IMR-90 (cell line): ENCODE measurements at regions not wholly inside any gene's neighbourhood (a gene's known extent, or its start where the extent isn't known, plus 50 kb on each side); places are given as distances from the start of the nearest gene placed in this dataset.

Experiments
- ATAC-seq: fragments of 200-7000 bp; cut with Tn5 transposase; 2 replicates; pipeline ENCODE4 v1.9.1; 2020; ENCODE audit warnings: low read depth, mild to moderate bottlenecking, moderate library complexity
- BruUV-seq: library from RNA; stranded (reverse); fragments of 400-500 nt; replicated peaks from 2 replicates; lab custom pipeline; 2021; lab: Mats Ljungman, UMichigan
- CTCF ChIA-PET: fragments of 300-600 bp; formaldehyde crosslinking; extraction: SDS; loops from one replicate; lab custom pipeline; 2021; ENCODE audit warnings: antibody characterized with exemption; lab: Yijun Ruan, JAX
- POLR2A ChIA-PET: fragments of 300-600 bp; sonication (Branson Sonifier 250); formaldehyde crosslinking; loops from one replicate; lab custom pipeline; 2022; ENCODE audit warnings: antibody characterized with exemption; ENCODE audit not compliant: unreplicated experiment; lab: Charles Lee
- DNase-seq: peaks from one replicate; pipeline ENCODE4 v3.0.0; 2013
- H2AFZ ChIP-seq: replicated peaks from 2 replicates; pipeline ENCODE3; 2013; ENCODE audit warnings: low read length, mild to moderate bottlenecking; ENCODE audit not compliant: poor library complexity
- H2AK5ac ChIP-seq: 2 replicates; pipeline ENCODE4 v1.6.1; 2013; ENCODE audit warnings: low read depth, low read length, inconsistent platforms
- H2AK9ac ChIP-seq: replicated peaks from 2 replicates; pipeline ENCODE3; 2013; ENCODE audit warnings: mild to moderate bottlenecking, low read depth, low read length, moderate library complexity; ENCODE audit not compliant: poor library complexity
- H2BK120ac ChIP-seq: 2 replicates; pipeline ENCODE4 v1.6.1; 2013; ENCODE audit warnings: low read depth, low read length, inconsistent platforms
- H2BK15ac ChIP-seq: 3 replicates; pipeline ENCODE4 v1.6.1; 2013; ENCODE audit warnings: low read depth, low read length, inconsistent platforms
- H2BK20ac ChIP-seq: 2 replicates; pipeline ENCODE4 v1.6.1; 2013; ENCODE audit warnings: low read depth, mild to moderate bottlenecking, inconsistent platforms, low read length, moderate library complexity
- H2BK5ac ChIP-seq: 2 replicates; pipeline ENCODE4 v1.6.1; 2013; ENCODE audit warnings: mild to moderate bottlenecking, low read depth, low read length, inconsistent platforms; ENCODE audit not compliant: poor library complexity, severe bottlenecking
- H3K14ac ChIP-seq: replicated peaks from 2 replicates; pipeline ENCODE4 v1.6.1; 2013; ENCODE audit warnings: low read depth, low read length, inconsistent platforms
- H3K18ac ChIP-seq: 2 replicates; pipeline ENCODE4 v1.6.1; 2013; ENCODE audit warnings: low read depth, low read length, control low read depth
- H3K23ac ChIP-seq: 2 replicates; pipeline ENCODE4 v1.6.1; 2013; ENCODE audit warnings: low read depth, low read length, inconsistent platforms
- H3K27ac ChIP-seq: 2 replicates; pipeline ENCODE4 v1.5.1; 2013; ENCODE audit warnings: mild to moderate bottlenecking, control low read depth, low read length; ENCODE audit not compliant: insufficient read depth
- H3K27me3 ChIP-seq: 2 replicates; pipeline ENCODE4 v1.6.1; 2013; ENCODE audit warnings: low read length; ENCODE audit not compliant: control insufficient read depth, insufficient read depth
- H3K36me3 ChIP-seq: 2 replicates; pipeline ENCODE4 v1.6.1; 2013; ENCODE audit warnings: low read length, mixed read lengths; ENCODE audit not compliant: control insufficient read depth, insufficient read depth
- H3K4ac ChIP-seq: 2 replicates; pipeline ENCODE4 v1.6.1; 2013; ENCODE audit warnings: low read depth, low read length, inconsistent platforms
- H3K4me1 ChIP-seq: 2 replicates; pipeline ENCODE4 v1.6.1; 2013; ENCODE audit warnings: low read length, mixed read lengths; ENCODE audit not compliant: control insufficient read depth, insufficient read depth
- H3K4me2 ChIP-seq: 2 replicates; pipeline ENCODE4 v1.6.1; 2013; ENCODE audit warnings: low read depth, mild to moderate bottlenecking, control low read depth, low read length, moderate library complexity
- H3K4me3 ChIP-seq: 2 replicates; pipeline ENCODE4 v1.5.1; 2013; ENCODE audit warnings: low read depth, mild to moderate bottlenecking, control low read depth, low read length, moderate library complexity; ENCODE audit not compliant: insufficient read depth
- H3K56ac ChIP-seq: 2 replicates; pipeline ENCODE4 v1.6.1; 2013; ENCODE audit warnings: low read length, inconsistent platforms; ENCODE audit not compliant: insufficient read depth; ENCODE audit errors: extremely low read depth
- H3K79me1 ChIP-seq, 2 experiments: 2 replicates each; pipeline ENCODE4 v1.6.1; 2013; ENCODE audit warnings: low read length in 2 of 2, inconsistent platforms in 1 of 2, low read depth in 1 of 2
- H3K9ac ChIP-seq: 2 replicates; pipeline ENCODE4 v1.6.1; 2013; ENCODE audit warnings: low read depth, low read length, control low read depth
- H3K9me1 ChIP-seq: 2 replicates; pipeline ENCODE4 v1.6.1; 2013; ENCODE audit warnings: low read length, inconsistent platforms; ENCODE audit not compliant: insufficient read depth
- H3K9me3 ChIP-seq: 2 replicates; pipeline ENCODE4 v1.6.1; 2013; ENCODE audit warnings: low read length; ENCODE audit not compliant: control insufficient read depth, insufficient read depth
- H4K20me1 ChIP-seq: 2 replicates; pipeline ENCODE4 v1.6.1; 2013; ENCODE audit warnings: low read length, inconsistent platforms; ENCODE audit not compliant: insufficient read depth
- H4K5ac ChIP-seq: 2 replicates; pipeline ENCODE4 v1.6.1; 2013; ENCODE audit warnings: mild to moderate bottlenecking, low read depth, low read length, control low read depth
- H4K8ac ChIP-seq, 2 experiments: 2 replicates each; pipeline ENCODE4 v1.6.1; 2013; ENCODE audit warnings: low read depth in 2 of 2, low read length in 2 of 2, control low read depth in 1 of 2, inconsistent platforms in 1 of 2
- H4K91ac ChIP-seq: 2 replicates; pipeline ENCODE4 v1.6.1; 2013; ENCODE audit warnings: low read depth, low read length, inconsistent platforms; ENCODE audit not compliant: insufficient read depth
- BHLHE40 ChIP-seq: fragments of 150-350 bp; IDR thresholded peaks from 2 replicates; pipeline ENCODE4 v1.6.1; 2016; ENCODE audit warnings: mild to moderate bottlenecking, low read depth, low read length
- FOS ChIP-seq: fragments of 150-350 bp; IDR thresholded peaks from 2 replicates; pipeline ENCODE4 v1.6.1; 2016; ENCODE audit warnings: low read depth, low read length
- MAZ ChIP-seq: IDR thresholded peaks from 2 replicates; pipeline ENCODE4 v1.6.1; 2012; ENCODE audit warnings: low read depth, mild to moderate bottlenecking, low read length, improper control_type of control experiment, moderate library complexity, borderline replicate concordance
- MXI1 ChIP-seq: IDR thresholded peaks from 2 replicates; pipeline ENCODE4 v1.6.1; 2012; ENCODE audit warnings: low read depth, mild to moderate bottlenecking, low read length, moderate library complexity, borderline replicate concordance
- NFE2L2 ChIP-seq: fragments of 150-350 bp; IDR thresholded peaks from 2 replicates; pipeline ENCODE4 v1.6.1; 2016; ENCODE audit warnings: low read depth, mild to moderate bottlenecking, low read length
- POLR2A ChIP-seq: IDR thresholded peaks from 2 replicates; pipeline ENCODE4 v1.6.1; 2012; ENCODE audit warnings: mild to moderate bottlenecking, low read depth, low read length
- RAD21 ChIP-seq: IDR thresholded peaks from 2 replicates; pipeline ENCODE4 v1.6.1; 2012; ENCODE audit warnings: low read length, improper control_type of control experiment
- dilution Hi-C: fragments of 300-500 bp; cut with HindIII; formaldehyde crosslinking; loops from one replicate; pipeline ENCODE4 v1.14.3; 2018; ENCODE audit warnings: low sequenced_read_pairs; ENCODE audit not compliant: unreplicated experiment
- in situ Hi-C: fragments of 300-500 bp; cut with MboI; formaldehyde crosslinking; loops from 3 replicates; pipeline ENCODE4 v1.14.3; 2019; ENCODE audit warnings: low sequenced_read_pairs, inconsistent platforms, mixed read lengths
- intact Hi-C: fragments of 100-400 bp; cut with micrococcal nuclease; formaldehyde crosslinking; loops from 2 replicates; pipeline ENCODE4 v1.10.0; 2022
- TF ChIP-seq, protein P1 (sequence below): fragments of 150-350 bp; IDR thresholded peaks from 2 replicates; pipeline ENCODE4 v1.6.1; 2017; ENCODE audit warnings: mild to moderate bottlenecking, antibody characterized with exemption, low read length, low read depth
- TF ChIP-seq, protein P2 (sequence below): fragments of 150-350 bp; IDR thresholded peaks from 2 replicates; pipeline ENCODE4 v1.6.1; 2016; ENCODE audit warnings: low read depth, mild to moderate bottlenecking, low read length, moderate library complexity, borderline replicate concordance

DNA sequence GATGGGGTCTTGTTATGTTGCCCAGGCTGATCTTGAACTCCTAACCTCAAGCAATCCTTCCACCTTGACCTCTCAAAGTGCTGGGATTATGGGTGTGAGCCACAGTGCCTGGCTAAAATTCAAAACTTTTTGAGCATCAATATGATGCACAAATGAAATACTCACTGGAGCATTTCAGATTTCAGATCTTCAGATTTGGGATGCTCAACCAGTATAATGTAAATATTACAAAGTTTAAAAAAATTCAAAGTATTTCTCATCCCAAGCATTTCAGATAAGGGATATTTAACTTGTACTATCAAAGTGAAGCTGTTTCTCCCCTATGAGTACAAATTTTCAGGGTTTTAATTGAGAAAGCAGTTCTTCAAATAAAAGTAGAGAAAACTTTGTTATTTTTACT lies 164.1 kb upstream of the CCDC68 start:
- CTCF ChIA-PET: interaction anchor here (1.2 kb wide), 1 partner anchor 9 kb away, joined by 3 read pairs; no protein-coding TSS in a partner anchor
- POLR2A ChIA-PET: no interaction called here
- dilution Hi-C loops: no loop called here

More for the DNA sequence above, 164.1 kb upstream of the CCDC68 start:
- TF ChIP-seq MXI1 (no peak), MAZ (no peak), FOS (no peak), RAD21 (no peak), NFE2L2 (no peak), BHLHE40 (no peak), POLR2A (no peak)
- TF ChIP-seq, protein P1, sequence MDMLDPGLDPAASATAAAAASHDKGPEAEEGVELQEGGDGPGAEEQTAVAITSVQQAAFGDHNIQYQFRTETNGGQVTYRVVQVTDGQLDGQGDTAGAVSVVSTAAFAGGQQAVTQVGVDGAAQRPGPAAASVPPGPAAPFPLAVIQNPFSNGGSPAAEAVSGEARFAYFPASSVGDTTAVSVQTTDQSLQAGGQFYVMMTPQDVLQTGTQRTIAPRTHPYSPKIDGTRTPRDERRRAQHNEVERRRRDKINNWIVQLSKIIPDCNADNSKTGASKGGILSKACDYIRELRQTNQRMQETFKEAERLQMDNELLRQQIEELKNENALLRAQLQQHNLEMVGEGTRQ: no peak
- TF ChIP-seq, protein P2, sequence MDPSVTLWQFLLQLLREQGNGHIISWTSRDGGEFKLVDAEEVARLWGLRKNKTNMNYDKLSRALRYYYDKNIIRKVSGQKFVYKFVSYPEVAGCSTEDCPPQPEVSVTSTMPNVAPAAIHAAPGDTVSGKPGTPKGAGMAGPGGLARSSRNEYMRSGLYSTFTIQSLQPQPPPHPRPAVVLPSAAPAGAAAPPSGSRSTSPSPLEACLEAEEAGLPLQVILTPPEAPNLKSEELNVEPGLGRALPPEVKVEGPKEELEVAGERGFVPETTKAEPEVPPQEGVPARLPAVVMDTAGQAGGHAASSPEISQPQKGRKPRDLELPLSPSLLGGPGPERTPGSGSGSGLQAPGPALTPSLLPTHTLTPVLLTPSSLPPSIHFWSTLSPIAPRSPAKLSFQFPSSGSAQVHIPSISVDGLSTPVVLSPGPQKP: no peak
- Histone ChIP-seq H3K56ac (no peak overlapping the region), H3K14ac (no peak overlapping the region), H3K4me2 (no peak overlapping the region), H3K9ac (no peak overlapping the region), H4K5ac (no peak overlapping the region), H3K79me1 (no peaks in the 10 kb centered on the region), H2BK15ac (no peak overlapping the region; the same call in 2 of the 3 replicates), H2BK120ac (no peak overlapping the region), H4K91ac (no peak overlapping the region), H3K9me3 (no peaks in the 10 kb centered on the region), H3K18ac (no peak overlapping the region), H3K9me1 (no peaks in the 10 kb centered on the region), H3K4me3 (no peak overlapping the region), H4K20me1 (no peaks in the 10 kb centered on the region), H3K4ac (no peak overlapping the region), H3K27ac (no peak overlapping the region), H2AK5ac (no peak overlapping the region), H2AFZ (no peak overlapping the region), H4K8ac (no peak overlapping the region), H3K23ac (no peak overlapping the region), H3K4me1 (no peaks in the 10 kb centered on the region), H3K27me3 (peaks cover under 1% of the 10 kb centered on the region; the same call in 1 of the 2 replicates), H2AK9ac (no peak overlapping the region), H2BK20ac (no peak overlapping the region), H3K36me3 (no peaks in the 10 kb centered on the region), H2BK5ac (no peak overlapping the region)
- intact Hi-C loops: no loop called here
- DNase-seq (peak; percentile 10), ATAC-seq (peak; percentile 42; the same call in 1 of the 2 replicates)
- in situ Hi-C loops: loop anchor here (25.0 kb wide), 1 partner anchor 1464 kb away; no protein-coding TSS in a partner anchor
- BruUV-seq: no TSS peak
